ENCODE measurements at regions not wholly inside any gene's neighbourhood (a gene's known extent, or its start where the extent isn't known, plus 50 kb on each side); places are given as distances from the start of the nearest gene placed in this dataset.

GRCh38 chr11:30772908-30773307 is 186.8 kb upstream of the MPPED2 start:
- CTCF ChIA-PET = no interaction called here

More at GRCh38 chr11:30772908-30773307, 186.8 kb upstream of the MPPED2 start:
- TF ChIP-seq RCOR1 (IDR thresholded peaks at IDR 0.05; ENCODE audit: low read length) (no peak), SMC3 (IDR thresholded peaks at IDR 0.05; ENCODE audit: low read depth, low read length) (no peak), CHD2 (IDR thresholded peaks at IDR 0.05; ENCODE audit: low read length, partially characterized antibody) (no peak), FOXM1 (IDR thresholded peaks at IDR 0.05; ENCODE audit: low read depth) (no peak), NRF1 (IDR thresholded peaks at IDR 0.05; ENCODE audit: low read depth, low read length) (no peak), POLR2AphosphoS5 (IDR thresholded peaks at IDR 0.05; ENCODE audit: low read depth, low read length) (no peak), RXRA (IDR thresholded peaks at IDR 0.05; ENCODE audit: borderline replicate concordance, low read depth) (no peak), REST (IDR thresholded peaks at IDR 0.05; ENCODE audit: low read depth, low read length) (no peak), USF1 (IDR thresholded peaks at IDR 0.05; ENCODE audit: borderline replicate concordance, low read depth) (no peak), TEAD4 (IDR thresholded peaks at IDR 0.05; ENCODE audit: borderline replicate concordance, insufficient read depth) (no peak), GABPA (IDR thresholded peaks at IDR 0.05; ENCODE audit: low read depth) (no peak)
- TF ChIP-seq, protein P1, sequence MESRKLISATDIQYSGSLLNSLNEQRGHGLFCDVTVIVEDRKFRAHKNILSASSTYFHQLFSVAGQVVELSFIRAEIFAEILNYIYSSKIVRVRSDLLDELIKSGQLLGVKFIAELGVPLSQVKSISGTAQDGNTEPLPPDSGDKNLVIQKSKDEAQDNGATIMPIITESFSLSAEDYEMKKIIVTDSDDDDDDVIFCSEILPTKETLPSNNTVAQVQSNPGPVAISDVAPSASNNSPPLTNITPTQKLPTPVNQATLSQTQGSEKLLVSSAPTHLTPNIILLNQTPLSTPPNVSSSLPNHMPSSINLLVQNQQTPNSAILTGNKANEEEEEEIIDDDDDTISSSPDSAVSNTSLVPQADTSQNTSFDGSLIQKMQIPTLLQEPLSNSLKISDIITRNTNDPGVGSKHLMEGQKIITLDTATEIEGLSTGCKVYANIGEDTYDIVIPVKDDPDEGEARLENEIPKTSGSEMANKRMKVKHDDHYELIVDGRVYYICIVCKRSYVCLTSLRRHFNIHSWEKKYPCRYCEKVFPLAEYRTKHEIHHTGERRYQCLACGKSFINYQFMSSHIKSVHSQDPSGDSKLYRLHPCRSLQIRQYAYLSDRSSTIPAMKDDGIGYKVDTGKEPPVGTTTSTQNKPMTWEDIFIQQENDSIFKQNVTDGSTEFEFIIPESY (IDR thresholded peaks at IDR 0.05; ENCODE audit: borderline replicate concordance, low read depth) = no peak
- TF ChIP-seq, protein P2, sequence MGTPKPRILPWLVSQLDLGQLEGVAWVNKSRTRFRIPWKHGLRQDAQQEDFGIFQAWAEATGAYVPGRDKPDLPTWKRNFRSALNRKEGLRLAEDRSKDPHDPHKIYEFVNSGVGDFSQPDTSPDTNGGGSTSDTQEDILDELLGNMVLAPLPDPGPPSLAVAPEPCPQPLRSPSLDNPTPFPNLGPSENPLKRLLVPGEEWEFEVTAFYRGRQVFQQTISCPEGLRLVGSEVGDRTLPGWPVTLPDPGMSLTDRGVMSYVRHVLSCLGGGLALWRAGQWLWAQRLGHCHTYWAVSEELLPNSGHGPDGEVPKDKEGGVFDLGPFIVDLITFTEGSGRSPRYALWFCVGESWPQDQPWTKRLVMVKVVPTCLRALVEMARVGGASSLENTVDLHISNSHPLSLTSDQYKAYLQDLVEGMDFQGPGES (IDR thresholded peaks at IDR 0.05; ENCODE audit: low read depth, low read length) = no peak
- Histone ChIP-seq H3K9me3 (no peaks in the 10 kb centered on the region), H3K4me1 (ENCODE audit: control insufficient read depth in 1 of 2, insufficient read depth in 2 of 2, low read depth in 1 of 2, low read length in 1 of 2) (no peaks in the 10 kb centered on the region; a peak in 1 of 4 replicates), H3K36me3 (replicated peaks in 1 of 2; ENCODE audit: control insufficient read depth in 1 of 2, insufficient read depth in 2 of 2, low read length in 1 of 2) (no peaks in the 10 kb centered on the region), H3F3A (replicated peaks; ENCODE audit: insufficient read depth) (no peaks in the 10 kb centered on the region), H3K27ac (ENCODE audit: low read depth in 2 of 2, low read length in 1 of 2) (no peak overlapping the region), H3K9ac (no peak overlapping the region), H4K20me1 (ENCODE audit: insufficient read depth) (no peaks in the 10 kb centered on the region), H3K4me2 (no peak overlapping the region), H3K27me3 (ENCODE audit: insufficient read depth) (no peaks in the 10 kb centered on the region), H3K4me3 (ENCODE audit: low read depth in 2 of 2, low read length in 1 of 2) (no peak overlapping the region), H2AFZ (ENCODE audit: low read depth) (no peak overlapping the region), H3K79me2 (ENCODE audit: insufficient read depth) (no peaks in the 10 kb centered on the region), H3K9me2 (no peaks in the 10 kb centered on the region)
- POLR2A ChIA-PET = no interaction called here
- 16% methylated on average over 4 of the region's 4 CpGs for WGBS (ENCODE audit: low lambda C conversion rate)
- no peak for DNase-seq

Data from SK-N-SH (cell line).